ENCODE measurements at regions not wholly inside any gene's neighbourhood (a gene's known extent, or its start where the extent isn't known, plus 50 kb on each side); places are given as distances from the start of the nearest gene placed in this dataset.

GRCh38 chr9:115765060-115765459 is 388.5 kb upstream of the PAPPA start:
- TF ChIP-seq, protein P1, sequence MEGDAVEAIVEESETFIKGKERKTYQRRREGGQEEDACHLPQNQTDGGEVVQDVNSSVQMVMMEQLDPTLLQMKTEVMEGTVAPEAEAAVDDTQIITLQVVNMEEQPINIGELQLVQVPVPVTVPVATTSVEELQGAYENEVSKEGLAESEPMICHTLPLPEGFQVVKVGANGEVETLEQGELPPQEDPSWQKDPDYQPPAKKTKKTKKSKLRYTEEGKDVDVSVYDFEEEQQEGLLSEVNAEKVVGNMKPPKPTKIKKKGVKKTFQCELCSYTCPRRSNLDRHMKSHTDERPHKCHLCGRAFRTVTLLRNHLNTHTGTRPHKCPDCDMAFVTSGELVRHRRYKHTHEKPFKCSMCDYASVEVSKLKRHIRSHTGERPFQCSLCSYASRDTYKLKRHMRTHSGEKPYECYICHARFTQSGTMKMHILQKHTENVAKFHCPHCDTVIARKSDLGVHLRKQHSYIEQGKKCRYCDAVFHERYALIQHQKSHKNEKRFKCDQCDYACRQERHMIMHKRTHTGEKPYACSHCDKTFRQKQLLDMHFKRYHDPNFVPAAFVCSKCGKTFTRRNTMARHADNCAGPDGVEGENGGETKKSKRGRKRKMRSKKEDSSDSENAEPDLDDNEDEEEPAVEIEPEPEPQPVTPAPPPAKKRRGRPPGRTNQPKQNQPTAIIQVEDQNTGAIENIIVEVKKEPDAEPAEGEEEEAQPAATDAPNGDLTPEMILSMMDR (IDR thresholded peaks at IDR 0.05): no peak
- no peak for TF ChIP-seq POLR2A (IDR thresholded peaks at IDR 0.05)
- TF ChIP-seq EP300 (IDR thresholded peaks at IDR 0.05): no peak

All from tibial nerve (tissue), 4 donors.